Effector memory CD8-positive, alpha-beta T cell (primary cell): ENCODE measurements at regions not wholly inside any gene's neighbourhood (a gene's known extent, or its start where the extent isn't known, plus 50 kb on each side); places are given as distances from the start of the nearest gene placed in this dataset.
A peak's percentile ranks its signal among the peaks of the same experiment; 100 is the strongest.

ENCODE experiments used
- ATAC-seq: fragments of 150-1000 bp; cut with Tn5 transposase; replicated peaks from 2 replicates; pipeline ENCODE4 v1.10.0; 2021; ENCODE audit warnings: mild to moderate bottlenecking, moderate library complexity
- DNase-seq, 3 experiments: peaks; one replicate each; pipeline ENCODE4 v3.0.0; 2021
- H3K27ac Mint-ChIP-seq, 2 donors: one replicate each; pipeline ENCODE4 v1.8.0; 2022; ENCODE audit warnings: mild to moderate bottlenecking in 2 of 2, mixed read lengths in 2 of 2, moderate library complexity in 2 of 2
- H3K27me3 Mint-ChIP-seq, 2 donors: one replicate each; pipeline ENCODE4 v1.8.0; 2022; ENCODE audit warnings: mixed read lengths in 2 of 2
- H3K36me3 Mint-ChIP-seq: one replicate; pipeline ENCODE4 v1.8.0; 2022; ENCODE audit warnings: mild to moderate bottlenecking, moderate library complexity, mixed read lengths; ENCODE audit not compliant: insufficient read depth
- H3K4me1 Mint-ChIP-seq, 2 donors: one replicate each; pipeline ENCODE4 v1.8.0; 2022; ENCODE audit warnings: low read depth in 2 of 2, mixed read lengths in 2 of 2
- H3K4me3 Mint-ChIP-seq, 2 donors: one replicate each; pipeline ENCODE4 v1.8.0; 2022; ENCODE audit warnings: mild to moderate bottlenecking in 2 of 2, mixed read lengths in 2 of 2, moderate library complexity in 2 of 2
- H3K9me3 Mint-ChIP-seq, 2 donors: one replicate each; pipeline ENCODE4 v1.8.0; 2022; ENCODE audit warnings: mixed read lengths in 2 of 2

GRCh38 chr5:170179626-170180025, 53.2 kb upstream of the C5orf58 start:
- DNase-seq (no peak), ATAC-seq (no peak)
- Mint-ChIP-seq H3K36me3 (no peaks in the 10 kb centered on the region), H3K4me1 (peaks cover 0 to 2% of the 10 kb centered on the region in 2 donors), H3K4me3 (no peak overlapping the region), H3K9me3 (no peaks in the 10 kb centered on the region), H3K27ac (no peak overlapping the region), H3K27me3 (peaks cover 23 to 50% of the 10 kb centered on the region in 2 donors)

DNA sequence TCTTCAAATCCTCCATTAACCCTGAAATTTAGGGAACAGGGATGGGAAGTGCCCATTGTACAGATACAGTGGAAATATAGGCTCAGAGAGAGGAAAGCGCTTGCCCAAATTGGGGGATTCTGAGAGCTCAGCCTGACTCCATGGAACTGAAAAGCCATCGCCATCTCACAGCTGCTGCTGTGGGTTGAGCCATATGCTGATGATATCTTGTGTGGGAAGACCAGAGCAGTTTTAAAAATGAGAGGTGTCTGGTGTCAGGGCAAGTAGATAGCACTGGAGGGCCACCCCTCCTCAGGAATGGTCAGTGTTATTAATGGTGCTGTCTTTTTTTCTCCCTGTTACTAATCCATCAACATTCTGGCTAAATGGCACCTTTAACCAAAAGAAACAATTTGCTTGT, 50.9 kb upstream of the C5orf58 start:
- no peak for DNase-seq
- Mint-ChIP-seq H3K4me1 (peaks cover 0 to 2% of the 10 kb centered on the region in 2 donors), H3K27ac (peak overlapping the region in 1 of 2 donors; percentile 62), H3K4me3 (no peak overlapping the region), H3K36me3 (no peaks in the 10 kb centered on the region), H3K9me3 (no peaks in the 10 kb centered on the region), H3K27me3 (peaks cover 27 to 53% of the 10 kb centered on the region in 2 donors)
- ATAC-seq, result no peak

- Mint-ChIP-seq H3K9me3 (no peaks in the 10 kb centered on the region), H3K4me1 (peaks cover 0 to 2% of the 10 kb centered on the region in 2 donors), H3K4me3 (no peak overlapping the region), H3K27ac (peak overlapping the region in 1 of 2 donors; percentile 62), H3K36me3 (no peaks in the 10 kb centered on the region), H3K27me3 (peaks cover 27 to 57% of the 10 kb centered on the region in 2 donors)
- ATAC-seq, result no peak
- DNase-seq, result no peak
Measured at GRCh38 chr5:170182491-170182890, 50.3 kb upstream of the C5orf58 start.
